ENCODE measurements at regions not wholly inside any gene's neighbourhood (a gene's known extent, or its start where the extent isn't known, plus 50 kb on each side); places are given as distances from the start of the nearest gene placed in this dataset.

DNA sequence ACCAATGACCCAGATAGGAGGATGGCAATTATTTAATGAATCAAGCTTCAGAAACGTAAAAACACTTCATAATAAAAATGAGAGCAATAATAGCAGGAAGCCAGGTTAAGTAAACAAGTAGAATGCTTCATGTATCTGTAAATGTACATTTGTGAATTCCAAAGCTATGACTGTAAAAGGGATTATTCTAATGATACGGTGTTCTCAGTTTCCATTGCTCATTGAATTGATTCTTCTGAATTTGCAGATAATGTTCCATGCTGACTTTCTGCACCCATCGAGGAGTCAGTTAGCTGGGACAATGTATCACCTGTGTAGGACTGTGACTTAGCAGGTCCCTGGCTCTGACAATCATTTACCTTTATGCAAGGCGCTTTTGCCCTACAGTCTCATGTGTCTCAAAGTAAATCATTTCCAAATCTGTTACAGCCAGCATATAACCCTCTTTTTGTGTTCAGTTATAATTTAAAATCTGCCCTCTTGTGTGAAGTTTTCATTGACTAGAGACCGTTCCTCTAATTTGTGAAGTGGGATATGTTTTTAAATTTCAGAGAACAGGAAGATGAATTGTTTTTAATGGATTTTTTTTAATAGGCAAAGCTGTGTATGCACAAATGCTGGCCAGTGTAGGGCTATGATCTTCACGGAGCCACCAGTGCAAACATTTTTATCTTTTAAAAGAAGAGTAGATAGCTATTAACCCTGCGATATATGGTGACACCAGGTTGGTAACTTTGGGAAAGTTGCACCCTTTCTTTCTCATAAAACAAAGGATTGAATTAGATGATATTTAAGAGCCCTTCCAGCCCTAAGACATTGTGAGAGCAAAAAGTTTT, 267.1 kb downstream of the KLF5 start:
- DNase-seq (ENCODE audit: low spot score): no peak
- TF ChIP-seq, protein P1, sequence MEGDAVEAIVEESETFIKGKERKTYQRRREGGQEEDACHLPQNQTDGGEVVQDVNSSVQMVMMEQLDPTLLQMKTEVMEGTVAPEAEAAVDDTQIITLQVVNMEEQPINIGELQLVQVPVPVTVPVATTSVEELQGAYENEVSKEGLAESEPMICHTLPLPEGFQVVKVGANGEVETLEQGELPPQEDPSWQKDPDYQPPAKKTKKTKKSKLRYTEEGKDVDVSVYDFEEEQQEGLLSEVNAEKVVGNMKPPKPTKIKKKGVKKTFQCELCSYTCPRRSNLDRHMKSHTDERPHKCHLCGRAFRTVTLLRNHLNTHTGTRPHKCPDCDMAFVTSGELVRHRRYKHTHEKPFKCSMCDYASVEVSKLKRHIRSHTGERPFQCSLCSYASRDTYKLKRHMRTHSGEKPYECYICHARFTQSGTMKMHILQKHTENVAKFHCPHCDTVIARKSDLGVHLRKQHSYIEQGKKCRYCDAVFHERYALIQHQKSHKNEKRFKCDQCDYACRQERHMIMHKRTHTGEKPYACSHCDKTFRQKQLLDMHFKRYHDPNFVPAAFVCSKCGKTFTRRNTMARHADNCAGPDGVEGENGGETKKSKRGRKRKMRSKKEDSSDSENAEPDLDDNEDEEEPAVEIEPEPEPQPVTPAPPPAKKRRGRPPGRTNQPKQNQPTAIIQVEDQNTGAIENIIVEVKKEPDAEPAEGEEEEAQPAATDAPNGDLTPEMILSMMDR (IDR thresholded peaks at IDR 0.05): no peak
- Mint-ChIP-seq H3K4me1 (ENCODE audit: low read depth) (peaks cover 7% of the 10 kb centered on the region), H3K36me3 (ENCODE audit: low read depth) (no peaks in the 10 kb centered on the region), H3K27me3 (ENCODE audit: low read depth) (peaks cover 13% of the 10 kb centered on the region), H3K27ac (ENCODE audit: unreplicated experiment) (no peak overlapping the region), H3K4me3 (ENCODE audit: unreplicated experiment) (no peak overlapping the region), H3K9me3 (ENCODE audit: low read depth) (peaks cover 4% of the 10 kb centered on the region)

DNA sequence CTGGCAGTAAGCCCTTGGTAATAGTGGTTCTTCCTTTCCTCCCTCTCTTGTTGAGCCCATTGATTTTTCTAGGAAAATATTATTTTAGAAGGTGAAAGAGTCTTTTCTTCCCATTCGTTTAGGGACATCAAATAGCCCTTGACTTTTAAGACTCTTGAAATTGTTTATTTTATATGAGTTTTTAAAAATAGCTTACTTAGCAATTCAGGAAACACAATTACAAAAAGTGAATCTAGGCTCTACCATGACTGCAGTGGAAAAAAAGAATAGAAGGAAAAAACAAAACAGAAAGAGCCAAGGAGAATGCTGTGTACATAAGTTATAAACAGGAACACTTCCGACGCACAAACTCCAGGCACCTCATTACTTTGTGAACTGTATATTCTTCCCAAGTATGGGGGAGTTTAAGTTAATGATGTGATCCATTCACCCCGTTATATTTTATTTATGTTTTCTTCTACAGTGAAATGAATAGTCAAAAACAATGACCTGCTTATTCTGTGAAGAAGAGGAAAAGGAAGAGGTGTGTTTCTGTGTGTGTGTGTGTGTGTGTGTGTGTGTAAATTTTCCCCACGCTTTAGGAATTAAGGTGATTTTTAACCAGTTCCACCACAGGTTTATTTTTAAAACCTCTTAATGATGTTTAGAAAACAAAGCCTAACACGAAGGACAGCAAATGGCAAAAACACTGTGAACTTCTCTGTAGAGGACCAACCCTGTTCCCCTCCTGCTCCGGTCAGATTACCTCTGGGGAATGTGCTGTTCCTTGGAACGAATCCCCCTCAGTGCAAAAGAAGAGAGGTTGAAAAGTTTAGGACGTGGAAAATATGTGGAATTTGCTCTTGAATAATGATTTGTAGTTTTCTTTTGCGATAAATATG, 266.3 kb downstream of the KLF5 start:
- Mint-ChIP-seq H3K4me3 (ENCODE audit: unreplicated experiment) (no peak overlapping the region), H3K27me3 (ENCODE audit: low read depth) (peaks cover 13% of the 10 kb centered on the region), H3K4me1 (ENCODE audit: low read depth) (peaks cover 7% of the 10 kb centered on the region), H3K9me3 (ENCODE audit: low read depth) (no peaks in the 10 kb centered on the region), H3K36me3 (ENCODE audit: low read depth) (no peaks in the 10 kb centered on the region), H3K27ac (ENCODE audit: unreplicated experiment) (no peak overlapping the region)
- TF ChIP-seq, protein P1 (IDR thresholded peaks at IDR 0.05): no peak
- DNase-seq (ENCODE audit: low spot score): no peak

DNA sequence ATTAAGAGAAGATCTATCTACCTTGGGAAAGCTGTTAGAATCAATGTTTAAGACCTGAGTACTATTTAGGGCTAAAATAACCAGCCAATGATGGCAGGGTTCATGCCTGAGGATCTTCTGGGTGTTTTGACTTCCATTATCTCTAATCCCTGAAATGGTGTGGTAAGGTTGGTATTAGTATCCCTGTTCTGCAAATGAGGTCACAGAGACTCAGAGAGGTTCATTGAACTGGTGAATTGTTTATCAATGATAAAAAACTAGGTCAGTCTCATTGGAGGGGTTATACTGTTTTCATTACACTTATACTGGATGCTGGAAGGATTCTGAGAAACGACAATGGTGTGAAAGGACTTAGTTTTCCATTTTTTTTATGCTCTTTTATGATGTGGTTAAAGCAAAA, 264.8 kb downstream of the KLF5 start:
- H3K27ac Mint-ChIP-seq (ENCODE audit: unreplicated experiment): no peak overlapping the region
- TF ChIP-seq, protein P1 (IDR thresholded peaks at IDR 0.05): no peak
- no peak for DNase-seq (ENCODE audit: low spot score)
- no peaks in the 10 kb centered on the region for H3K36me3 Mint-ChIP-seq (ENCODE audit: low read depth)
- H3K4me3 Mint-ChIP-seq (ENCODE audit: unreplicated experiment): no peak overlapping the region
- peaks cover 7% of the 10 kb centered on the region for H3K4me1 Mint-ChIP-seq (ENCODE audit: low read depth)
- H3K27me3 Mint-ChIP-seq (ENCODE audit: low read depth): peaks cover 14% of the 10 kb centered on the region
- H3K9me3 Mint-ChIP-seq (ENCODE audit: low read depth): no peaks in the 10 kb centered on the region

DNA sequence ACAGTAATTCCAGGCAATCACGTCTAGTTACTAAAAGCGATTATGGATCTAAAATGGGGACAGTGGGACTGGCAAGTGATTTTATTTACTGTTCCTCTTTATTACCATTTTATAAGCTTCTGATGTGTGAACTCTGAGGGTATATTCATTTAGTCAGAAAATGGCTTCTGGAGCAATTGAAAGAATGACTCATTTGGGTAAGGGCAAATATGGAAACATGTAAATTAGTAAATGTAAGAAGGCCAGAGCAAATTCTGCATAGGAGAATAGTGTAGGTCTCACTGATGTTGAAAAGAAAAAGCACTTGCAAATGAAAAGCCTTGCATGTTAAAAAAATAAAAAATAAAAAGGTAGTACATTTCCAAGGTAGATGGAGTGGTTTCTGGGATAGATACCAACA, 262.2 kb downstream of the KLF5 start:
- TF ChIP-seq, protein P1 (IDR thresholded peaks at IDR 0.05): no peak
- peaks cover 12% of the 10 kb centered on the region for H3K27me3 Mint-ChIP-seq (ENCODE audit: low read depth)
- H3K27ac Mint-ChIP-seq (ENCODE audit: unreplicated experiment): no peak overlapping the region
- peaks cover 7% of the 10 kb centered on the region for H3K4me1 Mint-ChIP-seq (ENCODE audit: low read depth)
- H3K4me3 Mint-ChIP-seq (ENCODE audit: unreplicated experiment): no peak overlapping the region
- no peaks in the 10 kb centered on the region for H3K9me3 Mint-ChIP-seq (ENCODE audit: low read depth)
- no peak for DNase-seq (ENCODE audit: low spot score)
- H3K36me3 Mint-ChIP-seq (ENCODE audit: low read depth): no peaks in the 10 kb centered on the region

DNA sequence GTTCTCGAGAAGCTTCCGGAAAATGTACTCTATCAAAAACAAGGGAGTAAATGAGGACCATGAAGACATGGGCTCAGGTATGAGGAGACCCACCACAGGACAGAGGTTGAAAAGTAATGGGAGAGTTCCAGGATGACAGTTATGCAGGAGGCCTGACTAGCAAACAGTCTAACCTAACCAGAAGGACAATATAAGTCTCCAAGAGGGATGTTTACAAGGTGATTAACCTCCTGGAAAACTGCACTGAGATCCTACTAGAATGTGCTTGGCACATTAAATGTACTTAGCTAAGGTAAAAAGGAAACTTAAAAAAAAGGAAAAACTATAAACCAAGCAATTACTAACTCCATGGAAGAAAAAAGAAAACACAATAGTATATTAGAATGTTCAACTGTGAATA, 258.3 kb downstream of the KLF5 start:
- peaks cover 20% of the 10 kb centered on the region for H3K9me3 Mint-ChIP-seq (ENCODE audit: low read depth)
- H3K36me3 Mint-ChIP-seq (ENCODE audit: low read depth): peaks cover 9% of the 10 kb centered on the region
- peaks cover 2% of the 10 kb centered on the region for H3K27me3 Mint-ChIP-seq (ENCODE audit: low read depth)
- H3K4me1 Mint-ChIP-seq (ENCODE audit: low read depth): no peaks in the 10 kb centered on the region
- no peak overlapping the region for H3K4me3 Mint-ChIP-seq (ENCODE audit: unreplicated experiment)
- TF ChIP-seq, protein P1 (IDR thresholded peaks at IDR 0.05): no peak
- DNase-seq (ENCODE audit: low spot score): no peak
- H3K27ac Mint-ChIP-seq (ENCODE audit: unreplicated experiment): no peak overlapping the region

All from chondrocyte (in vitro differentiated cells).